Embryonic facial prominence (tissue), 1 donor: ENCODE measurements at regions not wholly inside any gene's neighbourhood (a gene's known extent, or its start where the extent isn't known, plus 50 kb on each side); places are given as distances from the start of the nearest gene placed in this dataset.

Source experiments
- DNase-seq: peaks from one replicate; pipeline ENCODE4 v3.0.0-alpha.2; 2016; ENCODE audit errors: extremely low spot score

DNA sequence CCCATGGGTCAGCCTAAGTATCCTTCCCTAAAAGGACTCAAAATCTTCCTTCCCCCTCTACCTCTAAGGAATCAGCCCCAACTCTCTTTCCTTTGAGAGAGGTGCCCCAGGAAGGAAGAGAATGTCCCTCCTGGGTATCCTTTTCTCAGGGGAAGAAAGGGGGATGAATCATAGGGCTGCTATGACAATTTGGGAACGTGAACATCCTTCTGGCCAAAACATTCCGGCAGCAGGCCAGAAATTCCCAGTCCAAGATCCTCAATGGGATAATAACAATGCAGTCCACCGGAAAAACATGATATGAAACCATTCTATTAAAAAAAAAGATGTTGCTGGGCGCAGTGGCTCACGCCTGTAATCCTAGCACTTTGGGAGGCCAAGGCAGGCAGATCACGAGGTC is 50.8 kb upstream of the CACNA2D3 start:
- no peak for DNase-seq

DNA sequence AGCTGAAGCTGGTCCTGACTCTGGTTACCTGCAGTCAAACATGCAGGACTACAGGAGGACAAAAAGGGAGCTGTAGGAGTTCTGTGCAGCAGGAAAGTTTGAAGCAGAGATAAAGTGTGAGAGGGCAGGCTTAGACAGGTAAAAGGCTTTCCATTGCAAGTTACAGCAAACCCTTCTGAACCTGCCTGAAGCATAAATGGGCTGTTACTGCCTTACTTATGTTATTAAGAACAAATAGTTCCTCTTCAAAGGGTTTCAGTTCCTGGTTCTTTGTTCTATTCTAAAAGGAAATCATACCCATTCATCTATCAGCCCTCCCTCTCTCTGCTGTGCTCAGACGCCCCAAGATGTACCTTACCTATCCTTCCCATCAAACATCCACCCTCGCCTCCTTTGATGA is 52.4 kb upstream of the CACNA2D3 start:
- DNase-seq = no peak

DNA sequence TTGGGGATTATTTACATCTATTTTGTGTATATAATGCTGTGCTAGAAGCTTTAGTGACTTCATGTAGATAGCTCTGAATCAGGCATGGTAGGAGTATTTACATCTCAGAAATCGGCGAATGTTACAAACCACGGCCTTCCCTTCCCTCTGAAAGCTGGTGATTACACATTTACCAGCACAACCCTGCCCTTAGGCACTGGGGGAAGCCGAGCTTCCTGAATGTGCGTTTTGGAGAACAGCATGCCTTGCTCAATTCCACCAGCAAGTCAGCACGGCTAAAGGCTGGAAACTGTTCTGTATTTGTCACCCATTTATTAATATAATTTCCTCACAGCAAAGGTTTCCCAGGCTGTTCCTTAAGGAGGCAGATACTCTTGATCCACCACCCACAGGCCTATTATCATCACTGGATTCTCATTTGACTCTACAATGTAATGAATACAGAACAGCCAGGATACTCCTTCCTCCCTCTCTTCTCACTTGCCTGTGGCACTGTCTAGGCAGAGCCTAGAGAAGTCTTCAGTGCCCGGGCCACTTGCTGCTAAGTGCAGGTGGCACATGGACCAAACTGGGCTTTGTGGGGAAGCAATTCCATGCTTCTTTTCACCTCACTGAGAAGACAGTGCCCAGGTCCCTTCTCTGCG is 55.2 kb upstream of the CACNA2D3 start:
- no peak for DNase-seq

DNA sequence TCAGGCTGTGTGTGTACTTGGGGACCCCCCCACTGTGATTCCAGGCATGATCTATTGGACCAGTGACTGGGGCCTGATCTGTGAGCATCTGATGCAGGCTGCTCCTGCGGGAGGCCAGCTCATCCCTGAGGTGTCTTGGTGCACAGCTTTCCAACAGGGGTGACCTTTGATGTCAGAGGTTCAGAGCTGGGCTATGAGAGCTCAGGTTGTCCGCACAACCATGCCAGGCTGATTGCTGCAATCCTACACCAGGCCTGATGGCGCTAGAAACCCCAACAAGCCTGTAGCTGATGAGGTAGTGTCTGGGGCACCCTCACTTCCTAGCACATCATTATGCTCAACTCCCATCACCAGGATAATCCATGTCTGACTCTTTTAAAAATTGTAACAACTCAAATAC is 56.1 kb upstream of the CACNA2D3 start:
- DNase-seq = no peak

DNA sequence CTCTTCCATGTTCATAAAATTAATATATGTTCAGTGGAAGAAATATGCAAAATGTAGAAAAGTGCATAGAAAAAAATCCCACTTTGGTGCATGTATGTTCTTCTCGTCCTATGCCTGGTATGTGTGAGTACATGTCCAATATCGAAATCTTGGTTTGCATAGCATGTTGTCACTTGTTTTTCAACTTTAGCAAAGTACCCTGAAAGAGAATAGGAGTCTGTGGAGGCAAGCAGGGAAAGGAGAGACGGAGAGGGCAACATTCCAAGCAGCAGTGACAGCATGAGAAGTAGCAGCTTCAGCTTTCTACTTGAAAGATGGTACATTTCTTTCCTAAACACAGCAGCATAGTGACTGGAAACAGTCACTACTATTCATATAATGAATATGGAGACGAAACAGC is 56.8 kb upstream of the CACNA2D3 start:
- DNase-seq = no peak

DNA sequence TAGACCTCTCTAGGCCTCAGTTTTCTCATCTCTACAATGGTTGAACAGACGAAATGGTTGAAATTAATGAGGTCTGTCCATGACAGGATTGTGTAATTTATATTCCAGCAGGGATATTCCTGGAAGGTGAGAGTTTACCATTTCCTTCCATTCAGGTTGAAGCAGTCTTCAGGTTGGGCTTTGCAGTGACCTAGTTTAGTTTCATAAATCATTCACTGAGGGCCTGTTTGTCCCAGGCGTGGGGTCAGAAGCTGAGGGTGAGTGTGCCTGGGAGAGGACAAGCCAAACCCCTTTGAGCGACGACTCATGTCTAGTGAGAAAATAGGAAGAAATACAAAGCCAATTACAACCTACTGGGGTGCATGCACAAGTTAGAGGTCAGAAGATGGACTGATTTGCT is 57.2 kb upstream of the CACNA2D3 start:
- no peak for DNase-seq

DNA sequence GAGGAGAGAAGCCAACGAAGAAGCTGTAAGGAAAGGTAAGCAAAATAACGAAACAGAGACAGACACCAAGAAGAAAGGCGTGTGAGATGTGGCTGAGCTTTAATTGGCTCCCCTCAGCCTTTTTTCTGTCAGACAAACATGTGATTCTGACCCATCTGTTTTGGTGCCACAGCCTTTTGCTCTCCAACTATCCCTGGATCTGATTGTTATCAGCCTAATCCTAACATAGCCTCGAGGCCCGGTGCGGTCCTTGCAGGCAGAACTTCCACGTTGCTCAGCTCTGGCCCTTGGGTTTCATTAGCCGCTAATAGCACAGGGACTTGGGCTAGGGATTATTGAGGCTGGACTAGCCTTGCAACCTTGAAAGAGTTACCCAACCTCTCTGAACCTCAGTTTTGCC is 57.9 kb upstream of the CACNA2D3 start:
- no peak for DNase-seq

DNA sequence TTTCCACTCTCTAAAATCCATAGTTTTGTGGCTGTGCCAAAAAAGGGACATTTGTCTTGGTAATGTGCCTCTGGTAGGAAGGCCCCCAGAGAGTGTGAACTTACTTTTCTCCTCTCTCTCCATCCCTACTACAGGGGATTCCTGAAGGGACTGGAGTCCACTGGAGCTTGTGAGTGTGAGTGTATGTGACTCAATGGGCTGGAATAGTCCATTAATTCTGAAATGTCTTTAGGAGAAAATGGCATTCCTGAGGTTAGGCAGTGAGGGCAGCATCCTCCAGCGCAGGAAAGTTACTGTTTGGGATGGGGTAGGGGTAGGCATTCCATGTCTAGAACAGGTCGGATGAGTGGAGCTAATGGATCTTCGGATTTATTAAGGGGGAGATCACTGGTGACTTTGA is 59.8 kb upstream of the CACNA2D3 start:
- DNase-seq = no peak

DNA sequence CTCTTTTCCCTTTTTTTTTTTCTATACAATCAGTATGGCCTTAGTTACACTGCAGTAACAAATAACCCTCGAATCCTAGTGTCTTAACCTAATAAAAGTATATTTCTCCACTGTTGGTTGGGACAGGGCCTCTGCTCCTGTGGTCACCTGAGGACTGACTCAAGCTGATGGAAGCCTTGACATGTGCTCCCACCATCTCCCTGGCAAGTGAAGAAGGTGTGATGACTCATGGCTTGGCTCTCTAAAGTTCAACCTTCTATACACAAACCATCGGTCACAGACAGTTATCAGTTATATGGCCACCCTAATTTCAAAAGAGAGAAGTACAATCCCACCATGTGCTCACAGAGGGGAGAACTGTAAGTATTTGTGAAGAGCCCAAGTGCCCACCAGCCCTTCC is 65.8 kb upstream of the CACNA2D3 start:
- DNase-seq = no peak

DNA sequence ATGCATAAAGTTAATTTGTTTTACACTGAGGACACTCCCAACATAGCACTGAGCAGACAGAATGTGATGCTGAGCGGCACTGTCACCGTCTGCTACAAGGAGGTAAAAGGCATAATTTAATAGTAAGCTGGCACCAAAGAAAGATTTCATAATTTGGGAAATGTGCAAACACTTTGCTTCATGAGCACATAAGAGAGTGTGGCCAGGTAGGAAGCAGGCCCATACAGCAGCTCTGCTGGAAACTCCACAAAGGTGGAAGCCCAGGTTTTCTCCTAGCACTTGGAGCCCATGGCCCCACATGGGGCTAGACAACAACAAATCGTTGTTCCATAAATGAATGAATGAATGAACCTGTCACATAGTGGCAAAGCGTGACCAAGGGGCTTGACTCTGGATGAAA is 68.5 kb upstream of the CACNA2D3 start:
- no peak for DNase-seq

DNA sequence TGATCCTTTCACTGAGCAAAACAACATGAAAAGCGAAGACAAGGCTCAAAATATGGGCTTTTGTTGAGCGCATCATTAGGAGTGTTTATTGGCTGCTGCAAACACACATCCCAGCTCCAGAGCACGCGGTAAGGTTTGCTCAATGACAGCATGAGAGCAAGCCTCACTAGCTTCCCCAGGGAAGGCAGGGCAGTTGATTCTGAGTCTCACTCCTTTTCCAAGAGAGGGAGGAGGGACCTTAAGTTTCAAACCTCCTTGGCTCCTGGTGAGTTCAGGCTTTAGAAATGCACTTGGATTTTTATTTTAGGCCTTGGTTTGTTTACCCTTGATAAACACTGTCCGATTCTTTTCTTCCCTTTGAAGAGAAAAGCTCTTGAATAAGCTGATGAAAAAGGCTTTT is 69.1 kb upstream of the CACNA2D3 start:
- DNase-seq = no peak

DNA sequence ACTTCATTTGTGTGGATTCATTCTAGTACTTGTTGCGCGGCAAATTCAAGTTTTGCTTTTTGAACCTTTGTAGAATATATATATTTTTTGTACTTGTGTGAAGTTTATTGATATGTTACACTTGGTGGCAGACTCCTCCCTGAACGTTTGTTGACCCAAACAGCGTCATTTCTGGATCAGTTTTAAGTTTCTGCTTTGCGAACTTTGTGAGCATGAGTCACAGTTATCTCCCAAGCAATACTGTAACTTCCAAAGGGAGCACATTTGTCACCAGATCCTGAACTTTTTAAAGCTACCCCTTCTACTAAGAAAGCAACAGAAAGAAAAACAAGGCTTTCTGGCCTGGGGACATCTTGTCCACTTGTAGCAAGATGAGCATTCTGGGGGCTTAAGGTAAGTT is 74.8 kb upstream of the CACNA2D3 start:
- DNase-seq = no peak

DNA sequence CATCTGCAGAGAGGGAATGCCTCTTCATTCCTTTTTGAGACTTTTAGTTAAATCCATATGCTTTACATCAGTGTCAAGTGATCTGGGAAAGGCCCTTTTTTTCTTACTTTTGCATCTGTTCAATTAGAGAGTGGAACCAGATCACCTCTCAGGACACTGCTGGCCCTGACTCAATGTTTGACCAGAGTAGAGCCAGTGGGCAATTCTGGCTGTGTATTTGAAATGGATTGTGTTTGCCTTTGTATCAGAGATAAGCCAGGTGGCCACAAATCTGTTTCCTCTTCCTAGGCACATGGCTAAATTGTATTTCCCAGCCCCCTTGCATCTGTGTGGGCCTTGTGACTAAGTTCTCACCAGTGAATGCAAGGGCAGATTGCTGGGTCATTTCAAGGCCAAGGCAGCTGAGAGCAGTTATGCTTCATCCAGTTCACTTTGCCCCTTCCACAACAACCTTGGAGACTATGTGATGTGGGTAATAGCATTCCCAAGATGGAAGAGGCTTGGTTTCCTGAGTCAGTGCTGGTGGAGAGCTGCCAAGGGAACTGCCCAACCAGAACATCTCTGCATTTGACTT is 75.6 kb upstream of the CACNA2D3 start:
- DNase-seq = no peak

DNA sequence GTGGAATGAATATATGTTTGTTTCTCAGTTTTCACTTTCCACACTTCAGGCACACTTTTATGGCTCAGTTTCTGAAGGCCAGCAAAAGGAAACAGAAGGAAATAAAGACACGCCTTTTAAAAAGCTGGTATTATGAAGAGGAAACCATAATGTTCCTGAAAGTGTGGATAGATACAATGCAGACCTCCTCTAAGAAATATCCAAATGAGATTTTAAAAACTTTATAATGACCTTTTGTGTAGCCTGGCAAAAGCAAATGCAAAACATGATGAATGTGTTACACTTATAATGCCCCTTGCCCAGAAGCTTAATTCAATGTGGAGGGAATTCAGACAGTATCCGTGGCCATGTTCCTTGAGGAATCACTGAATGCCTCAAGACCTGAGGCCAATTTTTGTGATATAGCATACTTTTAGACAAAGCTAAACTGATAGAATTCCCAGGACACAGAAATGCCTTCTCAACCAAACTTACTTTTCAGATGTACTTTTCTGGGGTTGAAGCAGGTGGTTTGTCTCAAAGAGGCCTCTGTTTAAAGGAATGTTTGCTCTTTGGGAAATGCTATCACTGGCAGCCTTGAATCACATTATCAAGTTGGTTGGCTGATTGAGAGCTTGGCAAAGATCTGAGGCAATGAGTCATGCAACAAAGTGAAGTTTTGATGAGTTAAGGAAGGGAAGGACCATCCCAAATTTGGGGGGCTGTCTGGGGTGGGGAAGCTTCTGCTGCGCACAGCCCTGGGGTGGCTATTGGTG is 77.1 kb upstream of the CACNA2D3 start:
- no peak for DNase-seq

DNA sequence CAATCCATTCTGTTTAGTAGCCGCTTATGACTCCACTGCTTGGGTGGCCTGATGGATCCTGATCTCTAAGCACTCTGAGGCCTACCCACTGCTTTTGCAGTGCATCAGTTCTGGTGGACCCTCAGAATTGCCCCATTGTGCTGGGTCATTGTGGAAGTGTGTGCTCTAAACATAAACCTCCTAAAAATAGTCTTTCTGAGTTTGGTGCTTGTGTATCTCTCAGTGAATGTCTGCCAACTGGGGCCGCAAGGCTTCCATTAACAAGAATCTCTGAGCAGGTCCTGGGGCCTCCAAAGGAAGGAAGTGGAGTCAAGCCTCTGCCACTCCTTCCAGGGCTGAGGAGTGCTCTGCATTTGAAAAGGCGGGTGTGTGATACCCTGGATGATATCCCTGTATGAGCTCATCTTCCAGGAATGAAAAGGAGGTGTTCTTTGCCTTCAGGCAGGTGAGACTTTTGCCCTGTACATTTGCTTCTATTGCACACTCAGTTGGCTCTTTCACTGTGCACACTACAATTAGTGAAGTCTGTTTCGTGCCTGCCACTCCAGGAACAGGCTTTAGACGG is 80.0 kb upstream of the CACNA2D3 start:
- DNase-seq = no peak

DNA sequence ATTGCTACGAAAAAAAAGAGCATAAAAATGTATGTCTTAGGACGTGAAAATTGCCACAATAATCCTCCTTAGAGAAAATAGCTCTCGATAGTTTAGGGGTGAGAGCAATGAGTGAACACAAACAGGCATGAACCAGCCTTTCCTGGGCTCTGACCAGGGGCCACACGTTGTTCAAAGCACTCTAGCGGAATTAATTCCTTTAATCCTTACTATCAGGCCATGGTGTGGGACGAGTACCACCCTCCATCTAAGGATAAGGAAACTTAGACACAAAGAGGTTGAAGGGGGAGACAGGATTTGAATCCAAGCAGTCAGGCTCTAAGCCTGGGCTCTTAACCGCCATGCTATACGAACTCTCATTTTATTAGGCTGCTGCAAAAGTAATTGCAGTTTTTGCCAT is 81.9 kb upstream of the CACNA2D3 start:
- DNase-seq = no peak

DNA sequence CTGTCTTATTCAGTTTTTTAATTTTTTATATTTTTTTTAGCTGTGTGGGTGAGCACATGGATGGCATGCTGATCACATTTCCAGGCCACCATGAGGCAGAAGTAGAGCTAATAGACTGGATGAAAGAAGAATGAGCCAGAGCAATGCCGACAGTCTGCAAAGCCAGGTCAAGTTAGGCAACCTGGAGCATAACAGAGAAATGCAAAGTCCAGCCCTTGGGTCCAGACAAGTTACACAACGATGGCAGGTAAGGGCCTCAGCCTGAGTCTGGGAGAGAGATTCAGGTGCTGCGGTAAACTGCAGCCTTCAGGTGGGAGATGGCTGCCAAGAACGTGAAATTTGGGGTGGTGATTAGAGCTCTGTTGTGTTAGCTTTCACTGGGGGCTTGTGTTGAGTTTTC is 84.0 kb upstream of the CACNA2D3 start:
- no peak for DNase-seq

DNA sequence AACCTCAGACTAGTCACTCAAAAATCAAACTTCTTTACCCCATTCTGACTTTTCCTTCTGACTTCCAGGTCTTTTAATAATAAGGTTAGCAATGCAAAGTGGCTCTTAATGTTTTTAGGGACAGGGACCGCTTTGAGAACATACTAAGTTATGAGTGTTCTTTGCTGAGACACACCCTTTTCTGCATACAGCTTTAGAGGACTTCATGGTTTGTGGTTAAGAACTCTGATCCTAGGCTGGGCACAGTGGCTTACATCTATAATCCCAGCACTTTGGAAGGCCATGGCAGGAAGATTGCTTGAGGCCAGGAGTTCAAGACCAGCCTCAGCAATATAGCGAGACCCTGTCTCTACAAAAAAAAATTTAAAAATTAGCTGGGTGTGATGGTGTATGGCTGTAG is 85.8 kb upstream of the CACNA2D3 start:
- no peak for DNase-seq

DNA sequence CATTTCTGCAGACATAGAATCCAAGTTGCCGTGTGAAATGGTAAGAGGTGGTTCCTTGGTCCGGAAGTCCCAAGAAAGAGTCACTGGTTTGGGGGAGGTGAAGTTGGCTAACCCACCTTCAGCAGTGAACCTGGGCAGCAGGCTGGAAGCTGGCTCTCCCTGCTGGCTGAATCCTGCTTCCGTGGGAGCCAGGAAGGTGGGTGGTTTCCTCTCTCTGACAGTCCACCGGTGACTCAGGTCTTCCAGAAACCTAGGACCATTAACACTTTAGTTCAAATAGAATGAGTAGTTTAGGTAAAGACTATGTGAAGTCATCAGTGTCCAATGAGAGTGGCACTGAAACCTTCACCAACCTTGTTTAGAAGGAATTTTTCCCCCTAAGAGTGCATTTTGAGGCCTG is 87.4 kb upstream of the CACNA2D3 start:
- DNase-seq = no peak

DNA sequence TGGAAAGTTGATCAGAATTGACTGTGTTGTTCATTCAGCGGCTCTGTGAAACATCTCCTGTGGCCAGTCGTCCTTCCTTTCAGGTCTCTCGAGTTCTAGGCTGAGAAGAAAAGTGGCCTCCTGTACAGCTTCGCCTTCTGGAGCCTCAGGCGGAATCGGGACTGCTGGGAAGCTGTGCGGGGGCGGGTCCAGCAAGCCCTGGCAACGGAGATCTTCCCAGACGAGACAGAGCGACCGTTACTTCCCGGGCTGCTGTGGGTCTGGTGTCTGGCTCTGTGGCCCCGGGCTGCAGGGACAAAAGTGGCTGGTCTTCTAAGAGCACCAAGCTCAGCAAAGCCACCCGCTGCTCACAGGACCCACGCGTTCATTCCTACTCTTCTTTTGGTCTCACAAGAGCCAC is 88.6 kb upstream of the CACNA2D3 start:
- no peak for DNase-seq

DNA sequence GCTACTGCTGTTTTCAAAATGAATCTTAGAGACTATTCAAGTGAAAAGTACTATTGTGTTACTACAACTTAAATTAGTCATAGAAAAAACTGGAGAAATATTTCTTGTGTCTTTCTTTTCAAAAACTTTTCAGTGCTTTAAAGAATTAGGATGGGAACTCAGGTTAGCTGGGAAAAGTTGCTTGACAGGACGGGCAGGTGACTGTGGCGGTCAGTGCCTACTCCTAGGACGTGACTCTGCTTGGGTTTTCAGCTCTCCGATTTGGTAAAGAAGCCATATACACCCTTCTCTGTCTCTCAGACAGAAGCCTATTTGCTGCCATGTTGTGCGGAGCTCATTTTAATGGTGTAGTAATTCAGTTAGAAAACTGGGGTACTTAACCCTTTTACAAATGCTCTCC is 89.8 kb upstream of the CACNA2D3 start:
- DNase-seq = no peak

DNA sequence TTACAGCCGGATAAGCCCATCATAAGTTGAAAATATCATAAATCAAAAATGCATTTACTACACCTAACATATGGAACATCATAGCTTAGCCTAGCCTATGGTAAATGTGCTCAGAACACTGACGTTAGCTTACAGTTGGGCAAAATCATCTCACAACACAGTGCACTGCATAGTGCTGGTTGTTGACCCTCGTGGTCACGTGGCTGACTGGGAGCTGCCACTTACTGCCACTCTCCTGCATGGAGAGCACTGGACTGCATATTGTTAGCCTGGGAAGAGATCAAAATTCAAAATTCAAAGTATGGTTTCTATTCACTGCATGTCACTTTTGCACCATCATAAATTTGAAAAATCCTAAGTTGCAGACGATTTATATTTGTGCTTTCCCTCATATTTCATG is 94.0 kb upstream of the CACNA2D3 start:
- DNase-seq = no peak

DNA sequence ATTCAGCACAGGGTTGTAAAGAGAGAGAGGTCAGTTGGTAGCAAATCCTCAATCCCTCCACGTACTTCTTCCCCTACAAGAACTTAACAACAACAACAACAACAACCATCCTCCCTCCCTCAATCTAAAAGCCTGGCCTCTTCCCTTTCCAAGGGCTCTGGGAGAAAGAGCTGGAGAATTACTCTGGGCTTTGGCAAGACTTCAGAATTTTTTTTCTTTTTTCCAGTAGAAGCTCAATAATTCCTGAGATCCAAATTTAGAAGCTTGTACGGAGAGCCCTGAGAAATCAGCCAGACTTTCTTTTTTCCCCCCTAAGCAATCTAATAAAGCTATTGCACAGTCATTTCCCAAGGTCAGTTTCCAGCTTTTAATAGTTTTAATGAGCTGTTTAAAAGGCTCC is 95.8 kb upstream of the CACNA2D3 start:
- peak; percentile 20 for DNase-seq
